ENCODE measurements at regions not wholly inside any gene's neighbourhood (a gene's known extent, or its start where the extent isn't known, plus 50 kb on each side); places are given as distances from the start of the nearest gene placed in this dataset.

DNA sequence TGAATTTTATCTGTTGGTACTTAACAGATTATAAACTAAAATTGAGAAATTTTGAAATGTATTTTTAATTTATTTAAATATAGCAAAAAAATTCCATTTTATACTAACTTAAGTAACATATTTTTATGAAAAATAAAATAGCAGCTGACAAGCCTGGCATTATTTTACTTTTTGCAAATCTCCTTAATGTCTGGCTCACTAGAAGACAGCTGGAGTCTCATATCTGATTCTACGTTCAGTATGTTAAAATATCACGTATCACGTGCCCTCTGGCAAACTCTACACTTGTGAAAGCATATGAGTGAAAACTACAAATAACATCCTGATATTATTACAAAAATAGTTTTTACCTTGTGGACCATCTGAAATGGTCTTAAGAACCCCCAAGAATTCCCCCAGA is 513.2 kb upstream of the NBEA start:
- Histone ChIP-seq H3K27ac (no peak overlapping the region), H3K27me3 (no peaks in the 10 kb centered on the region), H3K4me1 (no peaks in the 10 kb centered on the region), H3K9me3 (replicated peaks) (no peaks in the 10 kb centered on the region), H3K4me3 (no peak overlapping the region), H3K36me3 (no peaks in the 10 kb centered on the region; the same call in 1 of the 2 replicates)
- no peak for DNase-seq

GRCh38 chr13:34430294-34430693 is 511.8 kb upstream of the NBEA start:
- Histone ChIP-seq H3K36me3 (no peaks in the 10 kb centered on the region; the same call in 1 of the 2 replicates), H3K4me1 (no peaks in the 10 kb centered on the region)
- no peak for DNase-seq

DNA sequence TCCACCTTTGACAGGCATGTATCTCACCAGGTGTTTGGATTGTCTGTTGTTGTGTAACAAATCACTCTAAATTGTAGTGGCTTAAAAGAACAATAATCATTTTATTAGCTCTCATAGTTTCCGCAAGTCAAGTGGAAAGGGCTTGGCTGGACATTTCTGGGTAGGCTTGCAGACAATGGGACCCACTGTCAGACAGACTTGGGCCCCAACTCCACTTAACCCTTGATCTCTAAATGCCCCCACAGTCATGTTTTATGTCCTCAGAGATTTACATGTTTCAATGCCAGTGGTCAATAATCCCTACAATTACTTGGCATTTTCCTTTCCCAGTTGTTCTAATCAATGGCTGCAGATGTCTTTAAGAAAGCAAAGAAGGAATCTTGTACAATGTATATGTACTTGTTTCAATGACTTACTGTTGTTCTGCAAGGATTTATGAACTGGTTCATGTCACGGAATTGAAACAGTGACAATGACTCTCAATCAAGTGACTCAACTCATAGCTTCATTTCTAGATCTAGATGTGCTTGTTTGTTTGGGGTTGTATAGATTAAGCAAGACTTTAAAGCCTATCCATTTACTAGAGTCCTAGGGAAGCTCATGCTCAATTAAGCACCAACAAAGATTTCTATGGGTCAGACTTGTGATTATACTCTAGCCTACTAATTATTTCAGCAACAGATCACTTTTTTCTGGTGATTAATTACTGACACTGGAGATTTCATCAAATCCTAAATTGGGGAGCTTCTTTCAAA is 510.1 kb upstream of the NBEA start:
- no peaks in the 10 kb centered on the region for H3K27me3 ChIP-seq
- no peaks in the 10 kb centered on the region for H3K36me3 ChIP-seq
- DNase-seq, result no peak
- no peak overlapping the region for H3K4me3 ChIP-seq
- H3K4me1 ChIP-seq, result no peaks in the 10 kb centered on the region
- H3K27ac ChIP-seq, result no peak overlapping the region
- no peaks in the 10 kb centered on the region for H3K9me3 ChIP-seq (replicated peaks)

More at GRCh38 chr13:34430294-34430693, 511.8 kb upstream of the NBEA start:
- H3K27me3 ChIP-seq, result no peaks in the 10 kb centered on the region
- H3K27ac ChIP-seq, result no peak overlapping the region
- no peaks in the 10 kb centered on the region for H3K9me3 ChIP-seq (replicated peaks)
- H3K4me3 ChIP-seq, result no peak overlapping the region

DNA sequence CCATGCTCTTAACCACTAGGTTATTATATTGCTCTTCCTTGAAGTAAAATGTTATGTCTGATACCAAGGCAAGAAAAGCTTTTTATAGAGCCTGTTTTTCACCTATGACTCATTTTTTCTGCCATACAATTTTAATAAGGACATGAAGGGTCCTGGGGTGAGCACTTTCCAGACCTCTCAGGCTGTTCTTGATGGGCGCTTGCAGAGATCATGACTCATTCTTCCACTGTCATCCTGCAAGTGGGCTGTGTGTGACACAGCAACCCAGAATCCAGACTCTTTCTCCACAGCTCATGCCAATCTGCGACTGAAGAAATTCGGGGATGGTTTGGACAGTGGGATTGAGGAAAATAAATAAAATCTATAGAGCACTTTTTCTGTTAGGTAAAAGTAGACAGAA is 506.7 kb upstream of the NBEA start:
- Histone ChIP-seq H3K4me3 (no peak overlapping the region), H3K36me3 (no peaks in the 10 kb centered on the region), H3K4me1 (no peaks in the 10 kb centered on the region), H3K27me3 (no peaks in the 10 kb centered on the region), H3K27ac (no peak overlapping the region), H3K9me3 (replicated peaks) (no peaks in the 10 kb centered on the region)
- DNase-seq, result no peak

DNA sequence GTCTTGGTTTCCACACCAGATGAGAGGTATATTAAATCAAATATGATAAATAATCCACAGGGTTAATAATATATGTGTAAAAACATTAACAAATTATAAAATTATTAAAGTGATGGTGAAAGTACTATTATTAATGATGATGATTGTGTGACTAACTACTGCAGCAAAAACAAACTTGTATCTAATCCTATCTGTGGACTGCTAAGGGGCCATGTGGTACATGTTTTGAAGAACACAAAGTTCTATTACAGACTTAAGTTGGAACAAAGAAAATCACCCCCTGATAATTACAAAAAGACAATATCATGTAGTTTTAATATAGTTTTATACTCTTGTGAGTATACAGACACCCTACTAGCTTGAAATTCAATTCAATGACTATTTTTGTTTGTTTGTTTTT is 504.2 kb upstream of the NBEA start:
- no peak for DNase-seq
- no peaks in the 10 kb centered on the region for H3K27me3 ChIP-seq
- no peaks in the 10 kb centered on the region for H3K36me3 ChIP-seq
- no peak overlapping the region for H3K4me3 ChIP-seq
- no peak overlapping the region for H3K27ac ChIP-seq
- no peaks in the 10 kb centered on the region for H3K4me1 ChIP-seq
- no peaks in the 10 kb centered on the region for H3K9me3 ChIP-seq (replicated peaks)

DNA sequence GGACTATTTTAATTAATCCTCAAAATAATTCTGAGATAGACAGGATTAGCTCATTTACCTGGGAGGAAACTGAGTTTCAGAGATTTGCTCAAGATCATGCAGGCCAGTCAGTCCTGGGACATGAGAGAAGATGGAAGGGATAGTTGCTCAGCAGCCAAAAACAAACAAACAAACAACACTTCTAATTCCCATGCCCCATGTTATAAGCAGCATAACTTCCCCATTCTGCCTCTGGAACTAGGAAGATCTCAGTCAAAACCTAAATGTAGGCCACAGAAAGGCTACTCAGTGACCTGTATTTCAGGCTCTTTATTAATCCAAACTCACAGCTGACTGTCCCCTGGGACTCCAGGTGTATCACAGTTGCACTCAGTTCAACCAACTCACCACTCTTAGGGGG is 489.2 kb upstream of the NBEA start:
- Histone ChIP-seq H3K4me3 (no peak overlapping the region), H3K27me3 (no peaks in the 10 kb centered on the region), H3K27ac (no peak overlapping the region), H3K36me3 (no peaks in the 10 kb centered on the region), H3K4me1 (no peaks in the 10 kb centered on the region), H3K9me3 (replicated peaks) (no peaks in the 10 kb centered on the region)
- DNase-seq, result no peak

DNA sequence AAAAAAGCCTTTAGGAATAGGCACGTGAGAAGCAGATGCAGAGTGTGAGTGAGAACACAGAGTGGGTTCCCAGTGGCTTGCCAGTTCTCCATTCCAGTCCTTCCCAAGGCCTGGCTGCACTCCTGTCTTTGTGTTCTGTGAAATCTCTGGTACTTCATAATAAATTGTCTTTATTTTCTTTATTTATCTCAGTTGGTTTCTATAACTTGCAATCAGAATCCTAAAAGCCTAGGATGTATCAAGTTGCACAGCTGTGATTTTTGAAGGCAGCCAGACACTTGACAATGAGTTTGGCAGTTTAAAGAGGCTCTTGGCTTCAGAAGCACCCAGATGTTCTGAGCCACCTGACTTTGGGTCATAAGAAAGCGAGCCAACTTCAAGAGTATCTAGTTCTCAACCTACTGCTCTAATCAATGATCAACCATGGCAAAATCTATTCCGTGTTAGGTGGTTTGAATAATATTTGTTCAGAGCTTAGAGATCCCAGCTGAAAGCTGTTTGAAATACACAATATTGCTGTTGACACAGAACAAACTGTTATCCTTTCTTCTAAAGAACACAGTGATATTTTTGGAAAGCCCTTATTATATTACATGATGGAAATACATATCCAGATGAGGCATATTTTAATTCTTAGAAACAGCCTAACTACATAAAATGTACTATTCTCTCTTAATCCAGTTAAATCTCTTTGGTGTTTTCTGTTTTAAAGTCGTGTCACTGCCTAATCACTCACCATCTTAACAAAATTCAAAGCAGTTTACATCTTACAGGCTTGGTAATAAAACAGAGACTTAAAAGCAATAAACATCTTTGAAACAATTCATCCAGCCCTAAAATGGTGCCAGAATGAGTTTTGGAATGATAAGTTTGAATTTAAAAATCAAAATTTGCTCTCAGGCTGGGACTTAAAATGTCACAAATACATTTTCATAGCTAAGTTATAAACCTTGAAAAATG is 483.0 kb upstream of the NBEA start:
- no peaks in the 10 kb centered on the region for H3K9me3 ChIP-seq (replicated peaks)
- no peak for DNase-seq

GRCh38 chr13:34459856-34460255 is 482.2 kb upstream of the NBEA start:
- no peak for DNase-seq
- Histone ChIP-seq H3K4me3 (no peak overlapping the region), H3K27me3 (no peaks in the 10 kb centered on the region), H3K27ac (no peak overlapping the region), H3K9me3 (replicated peaks) (no peaks in the 10 kb centered on the region), H3K4me1 (no peaks in the 10 kb centered on the region), H3K36me3 (no peaks in the 10 kb centered on the region)

More for the DNA sequence above, 483.0 kb upstream of the NBEA start:
- H3K27me3 ChIP-seq, result no peaks in the 10 kb centered on the region
- no peak overlapping the region for H3K27ac ChIP-seq
- no peaks in the 10 kb centered on the region for H3K36me3 ChIP-seq
- H3K4me1 ChIP-seq, result no peaks in the 10 kb centered on the region
- no peak overlapping the region for H3K4me3 ChIP-seq

GRCh38 chr13:34462843-34463242 is 479.2 kb upstream of the NBEA start:
- Histone ChIP-seq H3K4me1 (no peaks in the 10 kb centered on the region), H3K9me3 (replicated peaks) (no peaks in the 10 kb centered on the region), H3K27me3 (no peaks in the 10 kb centered on the region), H3K4me3 (no peak overlapping the region), H3K27ac (no peak overlapping the region), H3K36me3 (no peaks in the 10 kb centered on the region)
- no peak for DNase-seq

GRCh38 chr13:34464011-34464410 is 478.1 kb upstream of the NBEA start:
- Histone ChIP-seq H3K4me3 (no peak overlapping the region), H3K9me3 (replicated peaks) (no peaks in the 10 kb centered on the region), H3K4me1 (no peaks in the 10 kb centered on the region), H3K27me3 (no peaks in the 10 kb centered on the region), H3K27ac (no peak overlapping the region), H3K36me3 (no peaks in the 10 kb centered on the region)
- DNase-seq, result no peak

DNA sequence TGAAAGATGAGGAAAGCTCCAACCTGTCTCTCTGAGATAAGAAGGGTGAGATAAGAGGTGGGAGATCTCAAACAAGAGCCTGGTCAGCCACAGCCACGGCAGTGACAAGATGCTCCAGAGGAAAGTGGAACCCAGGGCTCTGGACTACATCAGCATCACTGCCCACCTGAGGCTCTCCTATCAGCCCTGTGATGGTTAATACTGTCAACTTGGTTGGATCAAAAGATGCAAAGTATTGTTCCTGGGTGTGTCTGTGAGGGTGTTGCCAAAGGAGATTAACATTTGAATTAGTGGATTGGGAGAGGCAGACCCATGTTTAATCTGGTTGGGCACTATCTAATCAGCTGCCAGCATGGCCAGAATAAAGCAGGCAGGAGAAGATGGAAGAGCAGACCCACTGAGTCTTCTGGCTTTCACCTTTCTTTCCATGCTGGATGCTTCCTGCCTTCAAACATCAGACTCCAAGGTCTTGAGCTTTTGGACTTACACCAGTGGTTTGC is 476.6 kb upstream of the NBEA start:
- Histone ChIP-seq H3K9me3 (replicated peaks) (no peaks in the 10 kb centered on the region), H3K27ac (no peak overlapping the region), H3K27me3 (no peaks in the 10 kb centered on the region), H3K4me1 (no peaks in the 10 kb centered on the region), H3K4me3 (no peak overlapping the region), H3K36me3 (no peaks in the 10 kb centered on the region)
- DNase-seq, result no peak

DNA sequence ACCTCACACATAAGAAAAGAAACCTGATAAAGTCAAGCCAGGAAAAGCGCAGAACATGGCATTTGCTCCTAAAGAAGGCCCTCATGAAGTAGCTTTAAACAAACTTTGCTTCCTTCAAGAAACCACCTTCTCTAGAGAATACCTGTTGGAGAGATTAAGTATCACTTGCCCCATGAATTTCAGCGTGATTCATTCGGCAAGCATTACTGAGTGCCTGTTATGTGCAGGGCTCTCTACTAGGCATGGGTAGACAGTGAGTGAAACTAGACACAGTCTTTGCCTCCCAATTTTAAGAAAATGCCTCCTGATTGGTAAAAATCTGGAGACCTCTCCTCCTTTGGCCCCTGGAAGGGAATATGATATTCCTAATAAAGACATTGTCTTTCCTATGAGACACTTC is 475.8 kb upstream of the NBEA start:
- Histone ChIP-seq H3K4me3 (no peak overlapping the region), H3K9me3 (replicated peaks) (no peaks in the 10 kb centered on the region), H3K27me3 (no peaks in the 10 kb centered on the region), H3K4me1 (no peaks in the 10 kb centered on the region), H3K27ac (no peak overlapping the region), H3K36me3 (no peaks in the 10 kb centered on the region)
- no peak for DNase-seq

GRCh38 chr13:34467450-34468083 is 474.5 kb upstream of the NBEA start:
- Histone ChIP-seq H3K27ac (no peak overlapping the region), H3K9me3 (replicated peaks) (no peaks in the 10 kb centered on the region), H3K4me3 (no peak overlapping the region), H3K36me3 (no peaks in the 10 kb centered on the region), H3K4me1 (no peaks in the 10 kb centered on the region), H3K27me3 (no peaks in the 10 kb centered on the region)
- no peak for DNase-seq

- no peak for DNase-seq
- Histone ChIP-seq H3K27me3 (no peaks in the 10 kb centered on the region), H3K4me1 (no peaks in the 10 kb centered on the region), H3K27ac (no peak overlapping the region), H3K9me3 (replicated peaks) (no peaks in the 10 kb centered on the region), H3K4me3 (no peak overlapping the region), H3K36me3 (no peaks in the 10 kb centered on the region)
Observed at GRCh38 chr13:34469196-34469986, 472.7 kb upstream of the NBEA start.

Measured in SJCRH30 (cell line).